HEK293 (cell line): ENCODE measurements at regions not wholly inside any gene's neighbourhood (a gene's known extent, or its start where the extent isn't known, plus 50 kb on each side); places are given as distances from the start of the nearest gene placed in this dataset.

Experiments used
- CTCF ChIA-PET: fragments of 350-600 bp; formaldehyde crosslinking; extraction: SDS; loops from one replicate; lab custom pipeline; 2021; ENCODE audit warnings: antibody characterized with exemption; lab: Yijun Ruan, JAX
- POLR2A ChIA-PET: fragments of 300-600 bp; formaldehyde crosslinking; extraction: SDS; loops from one replicate; lab custom pipeline; 2020; ENCODE audit warnings: antibody characterized with exemption, inconsistent platforms; lab: Yijun Ruan, JAX
- H3K27ac ChIP-seq: fragments of 200-500 bp; sonication (Bioruptor generic); 2 replicates; pipeline ENCODE4 v1.5.1; 2014; ENCODE audit warnings: low read depth, low read length, control low read depth, inconsistent platforms; ENCODE audit errors: extremely low read depth
- H3K36me3 ChIP-seq, 2 experiments: fragments of 200-500 bp in 1 of 2; sonication (Bioruptor generic) in 1 of 2; 1 replicate in 1 of 2; 2 replicates in 1 of 2; pipeline ENCODE4 v1.5.1; 2014 to 2017; ENCODE audit warnings: inconsistent platforms in 2 of 2, low read length in 2 of 2; ENCODE audit not compliant: control insufficient read depth in 2 of 2, insufficient read depth in 1 of 2
- H3K4me1 ChIP-seq: fragments of 200-500 bp; sonication (Bioruptor generic); 2 replicates; pipeline ENCODE4 v1.5.1; 2014; ENCODE audit warnings: mild to moderate bottlenecking, low read length, inconsistent platforms; ENCODE audit not compliant: control insufficient read depth, insufficient read depth
- H3K4me3 ChIP-seq: 2 replicates; pipeline ENCODE4 v1.5.1; 2011; ENCODE audit warnings: low read depth, mild to moderate bottlenecking, control low read depth, low read length, moderate library complexity
- H3K9me3 ChIP-seq: fragments of 200-500 bp; sonication (Bioruptor generic); 2 replicates; pipeline ENCODE4 v1.5.1; 2014; ENCODE audit warnings: low read depth, low read length, inconsistent platforms; ENCODE audit not compliant: control insufficient read depth, insufficient read depth
- BCL6B ChIP-seq: fragments of 450-650 bp; formaldehyde crosslinking; IDR thresholded peaks from 2 replicates; pipeline ENCODE4 v1.5.1; 2017; ENCODE audit warnings: missing biosample characterization, missing genetic modification characterization
- KLF10 ChIP-seq: fragments of 450-650 bp; IDR thresholded peaks from 2 replicates; pipeline ENCODE4 v1.5.1; 2018; ENCODE audit warnings: missing biosample characterization, mild to moderate bottlenecking, missing genetic modification characterization
- ZBTB48 ChIP-seq: fragments of 450-650 bp; formaldehyde crosslinking; IDR thresholded peaks from 2 replicates; pipeline ENCODE4 v1.5.1; 2016; ENCODE audit warnings: missing biosample characterization, missing genetic modification characterization
- ZFP69B ChIP-seq: fragments of 450-650 bp; formaldehyde crosslinking; IDR thresholded peaks from 2 replicates; pipeline ENCODE4 v1.5.1; 2016; ENCODE audit warnings: missing biosample characterization, missing genetic modification characterization
- ZNF10 ChIP-seq: fragments of 450-650 bp; formaldehyde crosslinking; IDR thresholded peaks from 2 replicates; pipeline ENCODE4 v1.5.1; 2017; ENCODE audit warnings: missing biosample characterization, missing genetic modification characterization
- ZNF223 ChIP-seq: fragments of 450-650 bp; formaldehyde crosslinking; IDR thresholded peaks from 2 replicates; pipeline ENCODE4 v1.5.1; 2016; ENCODE audit warnings: missing biosample characterization, missing genetic modification characterization
- ZNF266 ChIP-seq: fragments of 450-650 bp; formaldehyde crosslinking; IDR thresholded peaks from 2 replicates; pipeline ENCODE4 v1.5.1; 2016; ENCODE audit warnings: missing biosample characterization, missing genetic modification characterization, low read depth
- ZNF548 ChIP-seq: fragments of 450-650 bp; formaldehyde crosslinking; IDR thresholded peaks from 2 replicates; pipeline ENCODE4 v1.5.1; 2016; ENCODE audit warnings: missing biosample characterization, missing genetic modification characterization
- ZNF624 ChIP-seq: fragments of 450-650 bp; formaldehyde crosslinking; IDR thresholded peaks from 2 replicates; pipeline ENCODE4 v1.5.1; 2017; ENCODE audit warnings: missing biosample characterization, missing genetic modification characterization
- ZNF658 ChIP-seq: fragments of 450-650 bp; formaldehyde crosslinking; IDR thresholded peaks from 2 replicates; pipeline ENCODE4; 2016; ENCODE audit warnings: missing biosample characterization, missing genetic modification characterization
- ZNF677 ChIP-seq: fragments of 450-650 bp; IDR thresholded peaks from 2 replicates; pipeline ENCODE4 v1.5.0; 2018; ENCODE audit warnings: missing biosample characterization, mild to moderate bottlenecking, missing genetic modification characterization, moderate library complexity
- ZNF830 ChIP-seq: fragments of 450-650 bp; IDR thresholded peaks from 2 replicates; pipeline ENCODE4 v1.5.0; 2018; ENCODE audit warnings: missing biosample characterization, missing genetic modification characterization, low read depth, mild to moderate bottlenecking, moderate library complexity
- ZSCAN18 ChIP-seq: fragments of 450-650 bp; formaldehyde crosslinking; IDR thresholded peaks from 2 replicates; pipeline ENCODE4 v1.5.1; 2016; ENCODE audit warnings: missing biosample characterization, missing genetic modification characterization
- TF ChIP-seq, protein P1 (sequence below): fragments of 450-650 bp; formaldehyde crosslinking; IDR thresholded peaks from 2 replicates; pipeline ENCODE4 v1.5.1; 2016; ENCODE audit warnings: missing biosample characterization, missing genetic modification characterization
- TF ChIP-seq, protein P2 (sequence below): fragments of 450-650 bp; IDR thresholded peaks from 2 replicates; pipeline ENCODE4 v1.5.1; 2018; ENCODE audit warnings: missing biosample characterization, missing genetic modification characterization
- TF ChIP-seq, protein P3 (sequence below): fragments of 450-650 bp; formaldehyde crosslinking; IDR thresholded peaks from 2 replicates; pipeline ENCODE4 v1.5.1; 2016; ENCODE audit warnings: missing biosample characterization, missing genetic modification characterization, borderline replicate concordance

- no peaks in the 10 kb centered on the region for H3K36me3 ChIP-seq
- ChIA-PET POLR2A (no interaction called here), CTCF (interaction anchor here (0.6 to 0.7 kb wide), 3 partner anchors 12 to 130 kb away, joined by 3 read pairs; no protein-coding TSS in a partner anchor)
- peaks cover 19% of the 10 kb centered on the region for H3K4me1 ChIP-seq
- H3K27ac ChIP-seq, result no peak overlapping the region; the same call in 1 of the 2 replicates
- H3K4me3 ChIP-seq, result no peak overlapping the region
- H3K9me3 ChIP-seq, result no peaks in the 10 kb centered on the region
- no peak for TF ChIP-seq ZFP69B (tag by site-specific recombination)
- no peak for TF ChIP-seq ZNF223 (tag by site-specific recombination)
- TF ChIP-seq ZNF830 (tag by site-specific recombination), result no peak
- no peak for TF ChIP-seq ZNF624 (tag by site-specific recombination)
- no peak for TF ChIP-seq ZBTB48
- TF ChIP-seq, protein P1, sequence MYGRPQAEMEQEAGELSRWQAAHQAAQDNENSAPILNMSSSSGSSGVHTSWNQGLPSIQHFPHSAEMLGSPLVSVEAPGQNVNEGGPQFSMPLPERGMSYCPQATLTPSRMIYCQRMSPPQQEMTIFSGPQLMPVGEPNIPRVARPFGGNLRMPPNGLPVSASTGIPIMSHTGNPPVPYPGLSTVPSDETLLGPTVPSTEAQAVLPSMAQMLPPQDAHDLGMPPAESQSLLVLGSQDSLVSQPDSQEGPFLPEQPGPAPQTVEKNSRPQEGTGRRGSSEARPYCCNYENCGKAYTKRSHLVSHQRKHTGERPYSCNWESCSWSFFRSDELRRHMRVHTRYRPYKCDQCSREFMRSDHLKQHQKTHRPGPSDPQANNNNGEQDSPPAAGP (tag by site-specific recombination), result no peak
- no peak for TF ChIP-seq ZNF10
- TF ChIP-seq, protein P2, sequence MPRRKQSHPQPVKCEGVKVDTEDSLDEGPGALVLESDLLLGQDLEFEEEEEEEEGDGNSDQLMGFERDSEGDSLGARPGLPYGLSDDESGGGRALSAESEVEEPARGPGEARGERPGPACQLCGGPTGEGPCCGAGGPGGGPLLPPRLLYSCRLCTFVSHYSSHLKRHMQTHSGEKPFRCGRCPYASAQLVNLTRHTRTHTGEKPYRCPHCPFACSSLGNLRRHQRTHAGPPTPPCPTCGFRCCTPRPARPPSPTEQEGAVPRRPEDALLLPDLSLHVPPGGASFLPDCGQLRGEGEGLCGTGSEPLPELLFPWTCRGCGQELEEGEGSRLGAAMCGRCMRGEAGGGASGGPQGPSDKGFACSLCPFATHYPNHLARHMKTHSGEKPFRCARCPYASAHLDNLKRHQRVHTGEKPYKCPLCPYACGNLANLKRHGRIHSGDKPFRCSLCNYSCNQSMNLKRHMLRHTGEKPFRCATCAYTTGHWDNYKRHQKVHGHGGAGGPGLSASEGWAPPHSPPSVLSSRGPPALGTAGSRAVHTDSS (tag by site-specific recombination), result no peak
- no peak for TF ChIP-seq KLF10 (tag by site-specific recombination)
- no peak for TF ChIP-seq ZSCAN18 (tag by site-specific recombination)
- no peak for TF ChIP-seq BCL6B (tag by site-specific recombination)
- no peak for TF ChIP-seq ZNF658 (tag by site-specific recombination)
- TF ChIP-seq ZNF677 (tag by site-specific recombination), result no peak
- no peak for TF ChIP-seq ZNF548
- TF ChIP-seq, protein P3, sequence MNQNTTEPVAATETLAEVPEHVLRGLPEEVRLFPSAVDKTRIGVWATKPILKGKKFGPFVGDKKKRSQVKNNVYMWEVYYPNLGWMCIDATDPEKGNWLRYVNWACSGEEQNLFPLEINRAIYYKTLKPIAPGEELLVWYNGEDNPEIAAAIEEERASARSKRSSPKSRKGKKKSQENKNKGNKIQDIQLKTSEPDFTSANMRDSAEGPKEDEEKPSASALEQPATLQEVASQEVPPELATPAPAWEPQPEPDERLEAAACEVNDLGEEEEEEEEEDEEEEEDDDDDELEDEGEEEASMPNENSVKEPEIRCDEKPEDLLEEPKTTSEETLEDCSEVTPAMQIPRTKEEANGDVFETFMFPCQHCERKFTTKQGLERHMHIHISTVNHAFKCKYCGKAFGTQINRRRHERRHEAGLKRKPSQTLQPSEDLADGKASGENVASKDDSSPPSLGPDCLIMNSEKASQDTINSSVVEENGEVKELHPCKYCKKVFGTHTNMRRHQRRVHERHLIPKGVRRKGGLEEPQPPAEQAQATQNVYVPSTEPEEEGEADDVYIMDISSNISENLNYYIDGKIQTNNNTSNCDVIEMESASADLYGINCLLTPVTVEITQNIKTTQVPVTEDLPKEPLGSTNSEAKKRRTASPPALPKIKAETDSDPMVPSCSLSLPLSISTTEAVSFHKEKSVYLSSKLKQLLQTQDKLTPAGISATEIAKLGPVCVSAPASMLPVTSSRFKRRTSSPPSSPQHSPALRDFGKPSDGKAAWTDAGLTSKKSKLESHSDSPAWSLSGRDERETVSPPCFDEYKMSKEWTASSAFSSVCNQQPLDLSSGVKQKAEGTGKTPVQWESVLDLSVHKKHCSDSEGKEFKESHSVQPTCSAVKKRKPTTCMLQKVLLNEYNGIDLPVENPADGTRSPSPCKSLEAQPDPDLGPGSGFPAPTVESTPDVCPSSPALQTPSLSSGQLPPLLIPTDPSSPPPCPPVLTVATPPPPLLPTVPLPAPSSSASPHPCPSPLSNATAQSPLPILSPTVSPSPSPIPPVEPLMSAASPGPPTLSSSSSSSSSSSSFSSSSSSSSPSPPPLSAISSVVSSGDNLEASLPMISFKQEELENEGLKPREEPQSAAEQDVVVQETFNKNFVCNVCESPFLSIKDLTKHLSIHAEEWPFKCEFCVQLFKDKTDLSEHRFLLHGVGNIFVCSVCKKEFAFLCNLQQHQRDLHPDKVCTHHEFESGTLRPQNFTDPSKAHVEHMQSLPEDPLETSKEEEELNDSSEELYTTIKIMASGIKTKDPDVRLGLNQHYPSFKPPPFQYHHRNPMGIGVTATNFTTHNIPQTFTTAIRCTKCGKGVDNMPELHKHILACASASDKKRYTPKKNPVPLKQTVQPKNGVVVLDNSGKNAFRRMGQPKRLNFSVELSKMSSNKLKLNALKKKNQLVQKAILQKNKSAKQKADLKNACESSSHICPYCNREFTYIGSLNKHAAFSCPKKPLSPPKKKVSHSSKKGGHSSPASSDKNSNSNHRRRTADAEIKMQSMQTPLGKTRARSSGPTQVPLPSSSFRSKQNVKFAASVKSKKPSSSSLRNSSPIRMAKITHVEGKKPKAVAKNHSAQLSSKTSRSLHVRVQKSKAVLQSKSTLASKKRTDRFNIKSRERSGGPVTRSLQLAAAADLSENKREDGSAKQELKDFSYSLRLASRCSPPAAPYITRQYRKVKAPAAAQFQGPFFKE (tag by site-specific recombination), result no peak
- no peak for TF ChIP-seq ZNF266 (tag by site-specific recombination)
These were observed 57.1 kb upstream of the CD28 start for GRCh38 chr2:203649176-203649814.
